ENCODE measurements at regions not wholly inside any gene's neighbourhood (a gene's known extent, or its start where the extent isn't known, plus 50 kb on each side); places are given as distances from the start of the nearest gene placed in this dataset.

DNA sequence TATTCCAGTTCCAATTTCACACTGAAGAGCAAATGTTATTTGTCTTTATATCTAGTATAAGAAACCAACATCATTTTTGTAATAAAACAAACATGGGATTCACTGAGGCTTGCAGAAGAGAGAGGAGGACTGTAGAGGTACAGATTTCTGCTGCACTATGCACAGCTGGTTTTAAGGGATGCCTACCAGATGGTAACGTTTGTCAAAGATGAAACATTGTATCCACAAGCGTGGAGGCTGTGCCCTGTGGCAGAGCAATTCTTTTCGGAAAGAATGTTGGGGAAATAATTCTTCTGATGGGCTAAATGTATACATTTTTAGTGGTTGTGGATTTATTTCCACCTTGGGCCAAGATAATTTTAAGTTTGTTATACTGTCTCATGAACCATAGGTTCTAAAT, 272.4 kb downstream of the DUSP10 start:
- TF ChIP-seq ZNF8 (CRISPR knock-in tag; IDR thresholded peaks at IDR 0.05), result no peak
- no peak for TF ChIP-seq CSDC2 (CRISPR knock-in tag; IDR thresholded peaks at IDR 0.05)
- TF ChIP-seq ZFP3 (CRISPR knock-in tag; IDR thresholded peaks at IDR 0.05), result no peak
- TF ChIP-seq ESRRG (CRISPR knock-in tag; IDR thresholded peaks at IDR 0.05), result no peak
- no peak for TF ChIP-seq SNAI2 (CRISPR knock-in tag; IDR thresholded peaks at IDR 0.05)
- TF ChIP-seq, protein P1, sequence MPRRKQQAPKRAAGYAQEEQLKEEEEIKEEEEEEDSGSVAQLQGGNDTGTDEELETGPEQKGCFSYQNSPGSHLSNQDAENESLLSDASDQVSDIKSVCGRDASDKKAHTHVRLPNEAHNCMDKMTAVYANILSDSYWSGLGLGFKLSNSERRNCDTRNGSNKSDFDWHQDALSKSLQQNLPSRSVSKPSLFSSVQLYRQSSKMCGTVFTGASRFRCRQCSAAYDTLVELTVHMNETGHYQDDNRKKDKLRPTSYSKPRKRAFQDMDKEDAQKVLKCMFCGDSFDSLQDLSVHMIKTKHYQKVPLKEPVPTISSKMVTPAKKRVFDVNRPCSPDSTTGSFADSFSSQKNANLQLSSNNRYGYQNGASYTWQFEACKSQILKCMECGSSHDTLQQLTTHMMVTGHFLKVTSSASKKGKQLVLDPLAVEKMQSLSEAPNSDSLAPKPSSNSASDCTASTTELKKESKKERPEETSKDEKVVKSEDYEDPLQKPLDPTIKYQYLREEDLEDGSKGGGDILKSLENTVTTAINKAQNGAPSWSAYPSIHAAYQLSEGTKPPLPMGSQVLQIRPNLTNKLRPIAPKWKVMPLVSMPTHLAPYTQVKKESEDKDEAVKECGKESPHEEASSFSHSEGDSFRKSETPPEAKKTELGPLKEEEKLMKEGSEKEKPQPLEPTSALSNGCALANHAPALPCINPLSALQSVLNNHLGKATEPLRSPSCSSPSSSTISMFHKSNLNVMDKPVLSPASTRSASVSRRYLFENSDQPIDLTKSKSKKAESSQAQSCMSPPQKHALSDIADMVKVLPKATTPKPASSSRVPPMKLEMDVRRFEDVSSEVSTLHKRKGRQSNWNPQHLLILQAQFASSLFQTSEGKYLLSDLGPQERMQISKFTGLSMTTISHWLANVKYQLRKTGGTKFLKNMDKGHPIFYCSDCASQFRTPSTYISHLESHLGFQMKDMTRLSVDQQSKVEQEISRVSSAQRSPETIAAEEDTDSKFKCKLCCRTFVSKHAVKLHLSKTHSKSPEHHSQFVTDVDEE (CRISPR knock-in tag; IDR thresholded peaks at IDR 0.05), result no peak
- TF ChIP-seq TOX (CRISPR knock-in tag; IDR thresholded peaks at IDR 0.05; ENCODE audit: borderline replicate concordance), result no peak
- no peak for TF ChIP-seq ZNF565 (CRISPR knock-in tag; conservative IDR thresholded peaks at IDR 0.05; ENCODE audit: low read depth)
- TF ChIP-seq BACH2 (CRISPR knock-in tag; IDR thresholded peaks at IDR 0.05; ENCODE audit: borderline replicate concordance), result no peak
- TF ChIP-seq RARB (CRISPR knock-in tag; IDR thresholded peaks at IDR 0.05), result no peak
- TF ChIP-seq, protein P2, sequence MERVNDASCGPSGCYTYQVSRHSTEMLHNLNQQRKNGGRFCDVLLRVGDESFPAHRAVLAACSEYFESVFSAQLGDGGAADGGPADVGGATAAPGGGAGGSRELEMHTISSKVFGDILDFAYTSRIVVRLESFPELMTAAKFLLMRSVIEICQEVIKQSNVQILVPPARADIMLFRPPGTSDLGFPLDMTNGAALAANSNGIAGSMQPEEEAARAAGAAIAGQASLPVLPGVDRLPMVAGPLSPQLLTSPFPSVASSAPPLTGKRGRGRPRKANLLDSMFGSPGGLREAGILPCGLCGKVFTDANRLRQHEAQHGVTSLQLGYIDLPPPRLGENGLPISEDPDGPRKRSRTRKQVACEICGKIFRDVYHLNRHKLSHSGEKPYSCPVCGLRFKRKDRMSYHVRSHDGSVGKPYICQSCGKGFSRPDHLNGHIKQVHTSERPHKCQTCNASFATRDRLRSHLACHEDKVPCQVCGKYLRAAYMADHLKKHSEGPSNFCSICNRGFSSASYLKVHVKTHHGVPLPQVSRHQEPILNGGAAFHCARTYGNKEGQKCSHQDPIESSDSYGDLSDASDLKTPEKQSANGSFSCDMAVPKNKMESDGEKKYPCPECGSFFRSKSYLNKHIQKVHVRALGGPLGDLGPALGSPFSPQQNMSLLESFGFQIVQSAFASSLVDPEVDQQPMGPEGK (CRISPR knock-in tag; IDR thresholded peaks at IDR 0.05; ENCODE audit: borderline replicate concordance), result no peak
- TF ChIP-seq, protein P3, sequence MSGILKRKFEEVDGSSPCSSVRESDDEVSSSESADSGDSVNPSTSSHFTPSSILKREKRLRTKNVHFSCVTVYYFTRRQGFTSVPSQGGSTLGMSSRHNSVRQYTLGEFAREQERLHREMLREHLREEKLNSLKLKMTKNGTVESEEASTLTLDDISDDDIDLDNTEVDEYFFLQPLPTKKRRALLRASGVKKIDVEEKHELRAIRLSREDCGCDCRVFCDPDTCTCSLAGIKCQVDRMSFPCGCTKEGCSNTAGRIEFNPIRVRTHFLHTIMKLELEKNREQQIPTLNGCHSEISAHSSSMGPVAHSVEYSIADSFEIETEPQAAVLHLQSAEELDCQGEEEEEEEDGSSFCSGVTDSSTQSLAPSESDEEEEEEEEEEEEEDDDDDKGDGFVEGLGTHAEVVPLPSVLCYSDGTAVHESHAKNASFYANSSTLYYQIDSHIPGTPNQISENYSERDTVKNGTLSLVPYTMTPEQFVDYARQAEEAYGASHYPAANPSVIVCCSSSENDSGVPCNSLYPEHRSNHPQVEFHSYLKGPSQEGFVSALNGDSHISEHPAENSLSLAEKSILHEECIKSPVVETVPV (CRISPR knock-in tag; IDR thresholded peaks at IDR 0.05), result no peak
- TF ChIP-seq GLIS3 (CRISPR knock-in tag; IDR thresholded peaks at IDR 0.05), result no peak
- TF ChIP-seq ISL1 (CRISPR knock-in tag; IDR thresholded peaks at IDR 0.05), result no peak
- TF ChIP-seq, protein P4, sequence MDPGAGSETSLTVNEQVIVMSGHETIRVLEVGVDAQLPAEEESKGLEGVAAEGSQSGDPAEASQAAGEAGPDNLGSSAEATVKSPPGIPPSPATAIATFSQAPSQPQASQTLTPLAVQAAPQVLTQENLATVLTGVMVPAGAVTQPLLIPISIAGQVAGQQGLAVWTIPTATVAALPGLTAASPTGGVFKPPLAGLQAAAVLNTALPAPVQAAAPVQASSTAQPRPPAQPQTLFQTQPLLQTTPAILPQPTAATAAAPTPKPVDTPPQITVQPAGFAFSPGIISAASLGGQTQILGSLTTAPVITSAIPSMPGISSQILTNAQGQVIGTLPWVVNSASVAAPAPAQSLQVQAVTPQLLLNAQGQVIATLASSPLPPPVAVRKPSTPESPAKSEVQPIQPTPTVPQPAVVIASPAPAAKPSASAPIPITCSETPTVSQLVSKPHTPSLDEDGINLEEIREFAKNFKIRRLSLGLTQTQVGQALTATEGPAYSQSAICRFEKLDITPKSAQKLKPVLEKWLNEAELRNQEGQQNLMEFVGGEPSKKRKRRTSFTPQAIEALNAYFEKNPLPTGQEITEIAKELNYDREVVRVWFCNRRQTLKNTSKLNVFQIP (CRISPR knock-in tag; IDR thresholded peaks at IDR 0.05; ENCODE audit: borderline replicate concordance, low read depth), result no peak
- no peak for TF ChIP-seq ZC3H10 (CRISPR knock-in tag; IDR thresholded peaks at IDR 0.05)
- no peak for TF ChIP-seq ZNF70 (CRISPR knock-in tag; IDR thresholded peaks at IDR 0.05)
- TF ChIP-seq, protein P5, sequence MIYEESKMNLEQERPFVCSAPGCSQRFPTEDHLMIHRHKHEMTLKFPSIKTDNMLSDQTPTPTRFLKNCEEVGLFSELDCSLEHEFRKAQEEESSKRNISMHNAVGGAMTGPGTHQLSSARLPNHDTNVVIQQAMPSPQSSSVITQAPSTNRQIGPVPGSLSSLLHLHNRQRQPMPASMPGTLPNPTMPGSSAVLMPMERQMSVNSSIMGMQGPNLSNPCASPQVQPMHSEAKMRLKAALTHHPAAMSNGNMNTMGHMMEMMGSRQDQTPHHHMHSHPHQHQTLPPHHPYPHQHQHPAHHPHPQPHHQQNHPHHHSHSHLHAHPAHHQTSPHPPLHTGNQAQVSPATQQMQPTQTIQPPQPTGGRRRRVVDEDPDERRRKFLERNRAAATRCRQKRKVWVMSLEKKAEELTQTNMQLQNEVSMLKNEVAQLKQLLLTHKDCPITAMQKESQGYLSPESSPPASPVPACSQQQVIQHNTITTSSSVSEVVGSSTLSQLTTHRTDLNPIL (CRISPR knock-in tag; IDR thresholded peaks at IDR 0.05; ENCODE audit: low read depth), result no peak
- no peak for ATAC-seq

DNA sequence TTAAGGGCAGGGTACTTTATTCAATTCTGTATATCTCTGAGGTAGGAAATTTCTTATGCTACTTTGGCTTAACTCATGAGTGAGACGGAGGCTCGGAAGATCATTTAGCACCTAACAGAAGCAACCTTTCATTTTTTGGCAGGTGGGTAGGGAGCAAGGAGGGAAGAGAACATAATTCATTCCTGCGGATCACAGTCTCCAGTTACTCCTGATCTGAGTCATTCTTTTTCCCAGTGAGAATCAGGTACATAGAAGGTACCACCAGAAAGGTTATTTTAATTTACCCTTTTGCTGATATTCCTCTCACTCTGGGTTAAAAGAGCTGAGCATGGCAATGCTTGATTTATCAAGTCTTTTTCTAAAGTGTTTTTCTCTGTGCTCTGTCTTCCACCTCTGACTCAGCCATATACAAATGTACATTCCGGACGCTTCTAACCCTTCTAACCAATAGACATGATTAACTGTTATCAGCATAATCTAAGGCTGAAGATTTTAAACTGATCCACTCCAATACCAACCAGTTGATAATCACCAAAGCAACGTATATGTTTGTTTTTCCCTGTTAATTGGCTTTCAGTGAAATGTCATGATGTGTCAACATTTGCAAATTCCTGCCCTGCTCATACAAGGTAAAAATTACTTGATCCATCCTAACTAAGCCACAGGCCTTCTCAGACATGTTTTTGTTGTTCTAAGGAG, 271.7 kb downstream of the DUSP10 start:
- TF ChIP-seq ZNF70 (CRISPR knock-in tag; IDR thresholded peaks at IDR 0.05) (no peak), TOX (CRISPR knock-in tag; IDR thresholded peaks at IDR 0.05; ENCODE audit: borderline replicate concordance) (0 out of 2 replicates have a peak, but pooled peaks have one; percentile 13), ZFP3 (CRISPR knock-in tag; IDR thresholded peaks at IDR 0.05) (no peak), TCF4 (CRISPR knock-in tag; IDR thresholded peaks at IDR 0.05; ENCODE audit: borderline replicate concordance) (no peak), CSDC2 (CRISPR knock-in tag; IDR thresholded peaks at IDR 0.05) (no peak)
- TF ChIP-seq, protein P4 (CRISPR knock-in tag; IDR thresholded peaks at IDR 0.05; ENCODE audit: borderline replicate concordance, low read depth), result no peak
- TF ChIP-seq, protein P3 (CRISPR knock-in tag; IDR thresholded peaks at IDR 0.05), result no peak
- peak; percentile 89 for ATAC-seq
